ENCODE measurements at regions not wholly inside any gene's neighbourhood (a gene's known extent, or its start where the extent isn't known, plus 50 kb on each side); places are given as distances from the start of the nearest gene placed in this dataset.

DNA sequence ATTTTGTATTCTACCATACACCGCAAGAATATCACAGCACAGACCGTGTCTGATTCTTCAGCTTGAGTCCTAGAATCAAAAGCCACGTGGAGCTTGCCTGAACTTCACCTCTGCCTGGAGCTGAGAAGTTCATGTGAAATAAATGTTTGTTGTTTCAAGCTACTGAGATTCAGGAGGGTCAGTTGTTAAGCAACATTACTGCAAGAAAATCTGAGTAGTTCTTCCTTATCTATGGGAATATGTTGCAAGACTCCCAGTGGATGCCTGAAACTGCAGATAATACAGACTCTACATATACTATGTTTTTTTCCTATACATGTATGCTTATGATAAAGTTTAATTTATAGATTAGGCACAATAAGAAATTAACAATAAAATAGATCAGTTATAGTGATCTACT lies 995.3 kb downstream of the TBC1D22A start:
- Histone ChIP-seq H2BK5ac (ENCODE audit: low read depth, low read length, poor library complexity, severe bottlenecking) (no peak overlapping the region), H2AK9ac (replicated peaks; ENCODE audit: low read depth, low read length, poor library complexity) (no peak overlapping the region), H4K8ac (ENCODE audit: low read depth in 2 of 2, low read length in 2 of 2) (no peak overlapping the region), H3K23ac (ENCODE audit: low read depth, low read length) (no peak overlapping the region), H3K4me2 (ENCODE audit: low read depth, low read length) (no peak overlapping the region), H2BK20ac (ENCODE audit: low read depth, low read length) (no peak overlapping the region), H3K4me3 (ENCODE audit: insufficient read depth, low read depth, low read length) (no peak overlapping the region), H2AK5ac (ENCODE audit: low read depth, low read length) (no peak overlapping the region), H3K79me1 (ENCODE audit: low read depth in 1 of 2, low read length in 2 of 2) (no peaks in the 10 kb centered on the region), H4K5ac (ENCODE audit: low read depth, low read length) (no peak overlapping the region), H3K36me3 (ENCODE audit: control insufficient read depth, insufficient read depth, low read length) (no peaks in the 10 kb centered on the region), H3K56ac (ENCODE audit: extremely low read depth, insufficient read depth, low read length) (no peak overlapping the region), H4K91ac (ENCODE audit: insufficient read depth, low read depth, low read length) (no peak overlapping the region), H3K9me3 (ENCODE audit: control insufficient read depth, insufficient read depth, low read length) (peaks cover 28% of the 10 kb centered on the region), H3K9me1 (ENCODE audit: insufficient read depth, low read length) (no peaks in the 10 kb centered on the region), H3K27me3 (ENCODE audit: control insufficient read depth, insufficient read depth, low read length) (no peaks in the 10 kb centered on the region), H3K18ac (ENCODE audit: low read depth, low read length) (no peak overlapping the region), H2BK120ac (ENCODE audit: low read depth, low read length) (no peak overlapping the region), H3K4ac (ENCODE audit: low read depth, low read length) (no peak overlapping the region), H2AFZ (replicated peaks; ENCODE audit: low read length, poor library complexity) (no peak overlapping the region), H3K4me1 (ENCODE audit: control insufficient read depth, insufficient read depth, low read length) (no peaks in the 10 kb centered on the region), H3K27ac (ENCODE audit: insufficient read depth, low read length) (no peak overlapping the region), H3K14ac (replicated peaks; ENCODE audit: low read depth, low read length) (no peak overlapping the region), H4K20me1 (ENCODE audit: insufficient read depth, low read length) (no peaks in the 10 kb centered on the region), H2BK15ac (ENCODE audit: low read depth, low read length) (no peak overlapping the region), H3K9ac (ENCODE audit: low read depth, low read length) (no peak overlapping the region)
- BruUV-seq (replicated peaks) = no TSS peak
- no peak for TF ChIP-seq SMC3 (IDR thresholded peaks at IDR 0.05; ENCODE audit: low read depth, low read length)
- DNase-seq = no peak
- ATAC-seq (ENCODE audit: low read depth) = no peak
- intact Hi-C loops (cut with micrococcal nuclease) (no loop called here), dilution Hi-C loops (cut with HindIII; ENCODE audit: low sequenced_read_pairs, unreplicated experiment) (no loop called here), in situ Hi-C loops (cut with MboI; ENCODE audit: low sequenced_read_pairs) (no loop called here)
- WGBS, 2 experiments (ENCODE audit: extremely low coverage in 2 of 2, insufficient read length in 1 of 2) = no CpG with 5 or more reads among the region's 3 CpGs
- POLR2A ChIA-PET (ENCODE audit: unreplicated experiment) = no interaction called here
- CTCF ChIA-PET = no interaction called here

Measured in IMR-90 (cell line).